Skeletal muscle tissue (tissue), 3 donors: ENCODE measurements at regions not wholly inside any gene's neighbourhood (a gene's known extent, or its start where the extent isn't known, plus 50 kb on each side); places are given as distances from the start of the nearest gene placed in this dataset.

Source experiments
- H3K27ac ChIP-seq: one replicate; pipeline ENCODE4 v1.7.0; 2013; ENCODE audit warnings: mild to moderate bottlenecking, low read depth, low read length, inconsistent platforms
- H3K27me3 ChIP-seq, 3 donors: one replicate each; pipeline ENCODE4 v1.7.0; 2013; ENCODE audit warnings: low read length in 3 of 3; ENCODE audit not compliant: control insufficient read depth in 3 of 3, insufficient read depth in 3 of 3
- H3K36me3 ChIP-seq, 3 donors: one replicate each; pipeline ENCODE4 v1.7.0; 2013; ENCODE audit warnings: low read length in 3 of 3; ENCODE audit not compliant: control insufficient read depth in 3 of 3, insufficient read depth in 3 of 3
- H3K4me1 ChIP-seq, 3 donors: one replicate each; pipeline ENCODE4 v1.7.0; 2013; ENCODE audit warnings: low read length in 3 of 3, mild to moderate bottlenecking in 3 of 3; ENCODE audit not compliant: control insufficient read depth in 3 of 3, insufficient read depth in 3 of 3
- H3K4me3 ChIP-seq, 3 donors: one replicate each; pipeline ENCODE4 v1.7.0; 2013; ENCODE audit warnings: low read length in 3 of 3
- H3K9ac ChIP-seq, 3 donors: one replicate each; pipeline ENCODE4 v1.7.0; 2013; ENCODE audit warnings: low read length in 3 of 3, mild to moderate bottlenecking in 3 of 3, moderate library complexity in 2 of 3, low read depth in 1 of 3
- H3K9me3 ChIP-seq, 3 donors: one replicate each; pipeline ENCODE4 v1.7.0; 2013; ENCODE audit warnings: low read length in 3 of 3; ENCODE audit not compliant: control insufficient read depth in 3 of 3
- donor health status: Osteomylitis.

- no peaks in the 10 kb centered on the region for H3K9me3 ChIP-seq
- no peak overlapping the region for H3K9ac ChIP-seq
- no peaks in the 10 kb centered on the region for H3K27me3 ChIP-seq
- H3K36me3 ChIP-seq, result no peaks in the 10 kb centered on the region
- H3K4me1 ChIP-seq, result no peaks in the 10 kb centered on the region
- no peak overlapping the region for H3K27ac ChIP-seq
- H3K4me3 ChIP-seq, result no peak overlapping the region
Observed at GRCh38 chr4:79266136-79266535, 59.7 kb downstream of the NAA11 start.

- no peaks in the 10 kb centered on the region for H3K9me3 ChIP-seq
- no peaks in the 10 kb centered on the region for H3K4me1 ChIP-seq
- H3K9ac ChIP-seq, result no peak overlapping the region
- no peak overlapping the region for H3K4me3 ChIP-seq
- H3K27ac ChIP-seq, result no peak overlapping the region
- H3K27me3 ChIP-seq, result no peaks in the 10 kb centered on the region
- H3K36me3 ChIP-seq, result no peaks in the 10 kb centered on the region
Observed at GRCh38 chr4:79259242-79259641, 66.6 kb downstream of the NAA11 start.

- Histone ChIP-seq H3K27ac (no peak overlapping the region), H3K9ac (no peak overlapping the region), H3K4me1 (no peaks in the 10 kb centered on the region), H3K36me3 (no peaks in the 10 kb centered on the region), H3K9me3 (no peaks in the 10 kb centered on the region), H3K27me3 (no peaks in the 10 kb centered on the region), H3K4me3 (no peak overlapping the region)
Observed at GRCh38 chr4:79258614-79259176, 67.2 kb downstream of the NAA11 start.

GRCh38 chr4:79257953-79258613 lies 67.8 kb downstream of the NAA11 start:
- no peaks in the 10 kb centered on the region for H3K27me3 ChIP-seq
- no peak overlapping the region for H3K4me3 ChIP-seq
- H3K4me1 ChIP-seq, result no peaks in the 10 kb centered on the region
- H3K27ac ChIP-seq, result no peak overlapping the region
- no peaks in the 10 kb centered on the region for H3K36me3 ChIP-seq
- no peak overlapping the region for H3K9ac ChIP-seq
- no peaks in the 10 kb centered on the region for H3K9me3 ChIP-seq

GRCh38 chr4:79255793-79256192 lies 70.1 kb downstream of the NAA11 start:
- Histone ChIP-seq H3K27ac (no peak overlapping the region), H3K27me3 (no peaks in the 10 kb centered on the region), H3K4me3 (no peak overlapping the region), H3K36me3 (no peaks in the 10 kb centered on the region), H3K9ac (no peak overlapping the region), H3K9me3 (no peaks in the 10 kb centered on the region), H3K4me1 (no peaks in the 10 kb centered on the region)

GRCh38 chr4:79253924-79254323 lies 71.9 kb downstream of the NAA11 start:
- Histone ChIP-seq H3K27ac (no peak overlapping the region), H3K9me3 (no peaks in the 10 kb centered on the region), H3K27me3 (no peaks in the 10 kb centered on the region), H3K4me1 (no peaks in the 10 kb centered on the region), H3K36me3 (no peaks in the 10 kb centered on the region), H3K9ac (no peak overlapping the region), H3K4me3 (no peak overlapping the region)

GRCh38 chr4:79253168-79253567 lies 72.7 kb downstream of the NAA11 start:
- Histone ChIP-seq H3K36me3 (no peaks in the 10 kb centered on the region), H3K27ac (no peak overlapping the region), H3K4me1 (no peaks in the 10 kb centered on the region), H3K9me3 (no peaks in the 10 kb centered on the region), H3K4me3 (no peak overlapping the region), H3K9ac (no peak overlapping the region), H3K27me3 (no peaks in the 10 kb centered on the region)

GRCh38 chr4:79250887-79251286 lies 75.0 kb downstream of the NAA11 start:
- H3K27me3 ChIP-seq, result no peaks in the 10 kb centered on the region
- no peak overlapping the region for H3K27ac ChIP-seq
- no peaks in the 10 kb centered on the region for H3K9me3 ChIP-seq
- no peaks in the 10 kb centered on the region for H3K4me1 ChIP-seq
- H3K9ac ChIP-seq, result no peak overlapping the region
- no peaks in the 10 kb centered on the region for H3K36me3 ChIP-seq
- no peak overlapping the region for H3K4me3 ChIP-seq

GRCh38 chr4:79249881-79250503 lies 75.9 kb downstream of the NAA11 start:
- H3K9ac ChIP-seq, result no peak overlapping the region
- no peaks in the 10 kb centered on the region for H3K9me3 ChIP-seq
- no peaks in the 10 kb centered on the region for H3K27me3 ChIP-seq

GRCh38 chr4:79248610-79249009 lies 77.3 kb downstream of the NAA11 start:
- H3K4me1 ChIP-seq, result no peaks in the 10 kb centered on the region
- H3K27me3 ChIP-seq, result no peaks in the 10 kb centered on the region
- no peaks in the 10 kb centered on the region for H3K36me3 ChIP-seq
- H3K9me3 ChIP-seq, result no peaks in the 10 kb centered on the region
- H3K27ac ChIP-seq, result no peak overlapping the region
- H3K9ac ChIP-seq, result no peak overlapping the region
- H3K4me3 ChIP-seq, result no peak overlapping the region

More at GRCh38 chr4:79249881-79250503, 75.9 kb downstream of the NAA11 start:
- no peaks in the 10 kb centered on the region for H3K36me3 ChIP-seq
- H3K4me3 ChIP-seq, result no peak overlapping the region
- H3K27ac ChIP-seq, result no peak overlapping the region
- no peaks in the 10 kb centered on the region for H3K4me1 ChIP-seq
